ENCODE measurements at regions not wholly inside any gene's neighbourhood (a gene's known extent, or its start where the extent isn't known, plus 50 kb on each side); places are given as distances from the start of the nearest gene placed in this dataset.
"Not testable (repeated sequence)": the region's sequence is repeated elsewhere in the genome, so short reads cannot be mapped to it uniquely, and the experiment has no call there.

- DNase-seq: no peak
These were observed 195.1 kb upstream of the CTNND2 start for GRCh38 chr5:12099296-12099695.

GRCh38 chr5:12095808-12096281, 191.6 kb upstream of the CTNND2 start:
- no peak for DNase-seq

DNA sequence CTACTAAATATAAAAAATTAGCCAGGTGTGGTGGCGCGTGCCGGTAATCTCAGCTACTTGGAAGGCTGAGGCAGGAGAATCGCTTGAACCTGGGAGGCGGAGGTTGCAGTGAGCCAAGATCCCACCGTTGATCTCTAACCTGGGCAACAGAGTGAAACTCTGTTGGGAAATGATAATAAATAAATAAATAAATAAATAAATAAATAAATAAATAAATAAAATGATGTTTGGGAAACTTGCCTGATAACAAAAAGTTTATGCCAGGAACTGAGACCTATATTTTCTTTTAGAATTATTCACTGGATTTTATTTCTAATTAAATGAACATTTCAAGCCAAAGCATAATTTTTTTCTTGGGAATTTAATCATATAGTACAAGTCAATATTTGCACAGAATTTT, 189.3 kb upstream of the CTNND2 start:
- no peak for DNase-seq

DNA sequence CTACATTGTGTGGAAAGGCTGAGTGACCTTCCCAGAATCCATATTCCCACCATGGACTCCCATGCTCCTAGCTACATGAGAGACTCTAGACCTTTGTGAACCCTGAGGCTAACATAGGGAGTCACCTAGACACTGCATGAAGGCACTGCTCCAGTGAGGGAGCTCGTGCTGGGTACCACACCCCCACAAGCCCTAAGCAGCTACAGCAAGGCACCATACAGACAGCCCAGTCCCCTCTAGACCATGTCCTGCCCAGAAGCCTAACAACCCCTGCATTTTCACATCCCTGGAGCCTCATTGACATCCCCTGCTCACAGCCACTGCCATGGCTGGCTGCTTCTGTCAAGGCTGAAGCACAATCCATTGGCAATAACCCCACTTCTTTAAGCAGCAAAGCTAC, 176.5 kb upstream of the CTNND2 start:
- no peak for DNase-seq

- DNase-seq: not testable (repeated sequence)
These were observed 174.0 kb upstream of the CTNND2 start for GRCh38 chr5:12078286-12078685.

DNA sequence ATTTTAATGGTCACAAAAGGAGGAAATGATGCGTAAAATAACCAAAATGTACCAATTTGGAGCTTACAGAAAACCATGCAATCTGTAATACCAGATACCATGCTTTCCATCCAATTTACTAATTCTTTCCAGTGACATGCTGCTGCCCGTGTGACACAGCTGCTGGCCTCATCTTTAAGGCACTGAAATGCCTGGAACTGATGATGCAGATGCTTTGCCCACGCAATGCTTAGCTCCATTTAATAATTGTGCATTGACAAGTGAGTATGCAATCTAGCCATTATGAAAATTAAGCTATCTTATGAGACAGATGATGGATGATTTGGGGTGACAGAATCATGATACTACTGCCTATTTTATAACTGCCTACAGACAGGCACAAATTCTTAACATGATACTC, 169.2 kb upstream of the CTNND2 start:
- DNase-seq: no peak

DNA sequence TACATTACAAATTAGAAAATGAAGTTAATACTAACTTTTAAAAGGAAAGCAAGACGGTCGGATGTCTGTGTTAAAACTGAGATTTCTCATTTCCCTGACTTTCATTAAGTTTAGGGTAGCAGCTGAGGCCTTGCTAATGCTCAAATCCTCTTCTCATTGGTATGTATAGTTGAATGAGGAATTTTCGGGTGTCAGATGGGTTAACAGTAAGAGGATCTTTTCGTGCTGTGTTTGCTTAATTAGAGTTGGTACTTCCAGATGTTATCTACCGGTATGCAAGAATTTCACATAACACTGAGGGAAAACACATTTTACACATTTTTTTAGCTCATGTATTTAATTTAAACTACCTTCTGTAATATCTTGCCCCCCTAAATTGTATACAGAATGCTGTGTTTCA, 168.2 kb upstream of the CTNND2 start:
- no peak for DNase-seq

- DNase-seq: no peak
These were observed 167.2 kb upstream of the CTNND2 start for GRCh38 chr5:12071455-12071854.

GRCh38 chr5:12023614-12024241, 119.5 kb upstream of the CTNND2 start:
- peak; percentile 44 to 50 for DNase-seq

GRCh38 chr5:12022444-12022843, 118.2 kb upstream of the CTNND2 start:
- DNase-seq: no peak

DNA sequence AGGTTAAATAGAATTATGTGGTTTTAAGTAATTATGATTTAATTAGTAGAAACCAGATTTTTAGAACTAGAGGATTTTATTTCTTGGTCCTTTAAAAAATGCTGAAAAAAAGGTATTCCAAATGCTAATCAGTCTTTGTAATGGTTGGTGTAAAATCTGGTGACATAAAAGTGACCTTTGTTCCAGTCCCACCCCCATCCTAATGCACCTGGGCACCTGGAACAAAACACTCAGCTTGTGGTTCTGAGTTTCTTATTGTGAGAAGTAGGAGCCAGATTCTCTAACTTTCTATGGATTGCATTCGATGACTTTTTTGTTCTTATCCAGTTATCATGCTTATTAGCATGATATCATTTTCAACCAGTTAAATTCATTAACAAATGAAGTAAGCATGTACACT, 115.1 kb upstream of the CTNND2 start:
- no peak for DNase-seq

GRCh38 chr5:12017007-12017406, 112.8 kb upstream of the CTNND2 start:
- DNase-seq: no peak

DNA sequence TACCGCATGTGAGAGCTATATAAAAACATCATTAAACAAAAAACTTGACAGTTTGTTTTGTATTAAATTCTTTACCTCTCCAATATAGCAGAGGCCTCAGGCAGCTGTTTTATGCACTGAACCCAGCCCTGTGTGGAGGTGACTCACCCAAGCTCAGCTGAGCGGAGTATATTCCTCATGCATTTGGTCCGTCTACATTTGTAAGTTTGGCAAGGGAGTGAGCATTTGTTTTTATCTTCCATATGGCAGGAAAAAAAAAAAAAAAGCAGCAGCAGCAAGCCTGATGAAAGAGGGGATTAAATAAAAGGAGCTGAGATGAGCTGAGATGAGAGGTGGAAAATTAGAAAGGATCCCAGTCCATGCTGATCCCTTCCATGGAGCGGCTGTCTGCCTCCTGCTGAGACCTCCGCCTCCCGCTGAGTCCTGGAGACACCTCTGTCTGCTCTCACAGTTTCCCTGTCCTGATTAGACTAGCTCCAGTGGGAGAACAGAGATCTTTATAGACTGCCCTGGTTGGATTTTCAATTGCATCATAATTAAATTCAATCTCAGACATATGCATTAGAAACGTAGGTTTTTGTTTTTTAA, 112.0 kb upstream of the CTNND2 start:
- DNase-seq: no peak

DNA sequence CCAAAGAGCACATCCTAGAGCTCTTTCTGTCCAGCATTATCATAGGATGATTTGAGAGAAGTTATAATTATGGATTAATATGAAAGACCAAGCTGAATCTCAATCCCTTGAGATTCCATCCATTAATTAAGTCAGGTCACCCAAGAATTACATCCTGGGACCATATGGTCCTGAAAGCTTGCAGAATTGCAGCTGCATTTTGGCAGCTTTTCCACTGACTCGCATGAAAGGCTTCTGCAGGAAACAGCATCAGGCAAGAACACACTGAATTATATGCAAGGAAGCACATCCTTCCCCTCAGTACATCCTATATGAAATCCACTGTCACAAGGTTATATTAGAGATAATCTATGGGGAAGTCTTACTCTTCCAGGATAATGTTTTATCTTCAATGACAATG, 109.1 kb upstream of the CTNND2 start:
- no peak for DNase-seq

GRCh38 chr5:12003680-12004079, 99.4 kb upstream of the CTNND2 start:
- no peak for DNase-seq

DNA sequence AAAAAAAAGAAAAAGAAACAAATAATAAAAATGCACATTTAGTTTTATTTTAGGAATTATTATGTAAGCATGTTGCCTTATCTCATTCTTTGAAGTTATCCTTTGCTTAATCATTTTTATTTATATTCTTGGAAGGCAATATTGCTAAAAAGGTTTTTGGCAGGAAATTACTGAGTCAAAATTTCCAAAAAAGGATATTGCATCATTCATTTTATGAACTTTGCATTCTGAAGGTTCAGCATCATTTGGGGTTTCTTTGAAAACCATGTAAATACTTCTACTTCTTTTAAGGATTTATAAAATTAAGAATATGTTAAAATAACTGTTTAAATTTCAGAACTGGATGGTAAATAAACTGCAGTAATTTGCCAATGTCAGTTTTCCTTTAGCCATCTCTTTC, 94.2 kb upstream of the CTNND2 start:
- DNase-seq: no peak

GRCh38 chr5:11997942-11998341, 93.7 kb upstream of the CTNND2 start:
- no peak for DNase-seq

DNA sequence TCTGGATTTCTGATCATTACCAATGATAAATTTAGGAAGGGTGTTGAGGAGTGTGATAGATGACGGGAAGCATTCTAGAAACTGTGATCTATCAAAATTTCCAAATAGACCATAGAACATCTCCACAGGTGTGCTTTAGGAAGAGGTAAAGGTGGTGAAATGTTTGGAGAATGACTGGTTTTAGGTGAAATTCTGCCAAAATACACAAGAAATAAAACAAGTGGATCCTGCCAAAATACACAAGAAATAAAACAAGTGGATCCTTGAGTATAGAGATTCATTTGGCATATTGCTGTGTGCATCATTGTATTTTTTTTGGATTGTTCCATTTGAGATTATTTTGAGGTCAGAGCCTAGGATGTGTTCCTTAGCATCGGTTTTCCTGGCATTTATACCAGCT, 88.3 kb upstream of the CTNND2 start:
- DNase-seq: no peak

- DNase-seq: no peak
These were observed 81.7 kb upstream of the CTNND2 start for GRCh38 chr5:11985993-11986392.

DNA sequence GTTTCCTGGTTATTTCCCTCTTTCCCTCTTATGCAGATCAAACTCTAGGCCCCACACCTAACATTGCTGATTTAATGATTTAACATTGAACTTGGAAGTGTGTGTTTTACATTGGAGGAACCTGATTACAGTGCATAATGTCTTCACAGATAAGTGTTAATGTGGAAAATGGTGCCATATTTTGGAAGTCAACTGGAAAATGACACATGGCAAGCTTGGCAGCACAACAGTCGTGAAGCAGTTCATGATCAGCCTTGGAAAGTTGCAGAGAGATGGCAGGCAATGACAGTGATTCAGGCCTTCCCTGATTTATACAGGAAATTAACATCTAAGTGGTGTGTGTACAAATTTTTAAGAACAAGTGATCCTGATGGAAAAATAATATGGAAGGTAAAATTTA, 80.0 kb upstream of the CTNND2 start:
- no peak for DNase-seq

DNA sequence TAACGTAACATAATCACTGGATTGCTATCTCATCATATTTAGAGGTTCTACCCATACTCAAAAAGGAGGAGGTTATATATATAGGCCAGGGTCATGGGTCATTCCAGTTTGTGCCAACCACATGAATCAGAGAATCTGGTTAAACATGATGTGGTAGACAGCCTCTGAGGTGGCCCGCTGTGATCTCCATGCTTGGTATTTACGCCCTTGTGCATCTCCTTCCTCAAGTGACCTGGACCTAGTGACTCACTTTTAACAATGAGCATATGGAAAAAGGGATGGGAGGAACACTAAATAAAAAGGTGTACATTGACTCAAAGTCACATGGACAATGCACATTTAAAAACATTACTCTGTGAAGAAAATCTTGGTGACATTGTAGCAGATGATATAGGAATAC, 77.7 kb upstream of the CTNND2 start:
- DNase-seq: no peak

DNA sequence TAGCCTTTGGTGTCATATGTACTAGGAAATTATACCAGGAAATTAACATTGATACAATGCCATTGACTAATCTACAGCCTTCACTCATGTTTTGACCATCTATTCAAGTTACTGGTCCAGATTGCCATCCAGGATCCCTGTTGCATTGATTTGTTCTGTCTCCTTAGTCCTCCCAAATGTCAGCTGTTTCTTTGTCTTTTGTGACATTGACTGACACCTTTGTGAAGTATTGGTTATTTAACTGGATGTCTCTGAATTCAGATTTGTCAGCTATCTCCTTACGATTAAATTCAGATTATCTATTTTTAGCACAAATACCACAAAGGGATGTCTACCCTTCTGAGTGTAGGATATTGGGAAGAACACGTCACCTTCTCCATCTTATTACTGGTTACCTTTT, 73.7 kb upstream of the CTNND2 start:
- no peak for DNase-seq

GRCh38 chr5:11973469-11973868, 69.2 kb upstream of the CTNND2 start:
- DNase-seq: no peak

DNA sequence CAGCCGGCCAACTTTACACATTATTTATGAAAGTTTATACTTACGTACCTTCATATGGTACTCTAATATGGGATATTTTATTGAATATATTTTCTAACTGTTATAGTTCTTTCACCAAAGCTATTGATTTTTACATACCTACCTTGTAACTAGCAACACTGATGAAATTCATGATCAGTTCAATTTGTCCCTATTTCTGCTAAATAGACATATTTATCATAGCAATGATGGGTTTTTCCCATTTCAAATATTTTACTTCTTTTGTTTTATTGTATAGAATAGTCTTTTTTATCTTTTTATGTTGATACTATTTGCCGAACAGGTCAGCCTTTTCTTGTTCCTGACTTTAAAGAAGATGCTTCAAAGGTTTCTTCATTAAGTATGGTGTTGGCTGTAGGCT, 59.0 kb upstream of the CTNND2 start:
- no peak for DNase-seq

DNA sequence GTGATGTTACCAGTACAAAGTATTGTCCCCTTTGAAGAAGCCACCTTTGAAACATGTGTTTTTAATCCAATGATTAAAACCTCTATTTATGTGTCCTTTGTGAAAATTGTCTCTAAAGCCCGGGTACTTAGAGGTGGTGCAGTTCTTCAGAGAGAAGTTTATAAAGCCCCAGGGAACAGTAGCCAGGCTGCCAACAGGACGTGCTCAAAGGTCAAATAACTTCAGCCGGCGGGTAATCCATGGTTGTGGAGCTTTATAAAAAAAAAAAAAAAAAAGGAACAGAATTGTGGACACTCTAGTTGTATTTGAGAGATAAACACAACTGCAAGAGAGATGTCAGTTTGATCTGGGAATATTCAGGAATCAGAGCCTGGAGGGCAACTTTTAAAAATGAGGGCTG, 57.9 kb upstream of the CTNND2 start:
- DNase-seq: no peak

Data from NCI-H1930 (cell line).